Ovary (tissue), 3 donors: ENCODE measurements at regions not wholly inside any gene's neighbourhood (a gene's known extent, or its start where the extent isn't known, plus 50 kb on each side); places are given as distances from the start of the nearest gene placed in this dataset.

Experiments
- POLR2A ChIP-seq: fragments of 450-650 bp; IDR thresholded peaks from one replicate; pipeline ENCODE4 v1.6.1; 2017; ENCODE audit warnings: antibody characterized with exemption, mild to moderate bottlenecking, moderate library complexity
- TF ChIP-seq, protein P1 (sequence below), 3 donors: fragments of 450-650 bp in 2 of 3; fragments of 200-600 bp in 1 of 3; IDR thresholded peaks; one replicate each; pipeline versions ENCODE4 v1.5.1 to v1.8.0; 2016 to 2022; ENCODE audit warnings: antibody characterized with exemption in 3 of 3, mild to moderate bottlenecking in 1 of 3
- donor health status: DM: no; HTN: no; CAD: no.

DNA sequence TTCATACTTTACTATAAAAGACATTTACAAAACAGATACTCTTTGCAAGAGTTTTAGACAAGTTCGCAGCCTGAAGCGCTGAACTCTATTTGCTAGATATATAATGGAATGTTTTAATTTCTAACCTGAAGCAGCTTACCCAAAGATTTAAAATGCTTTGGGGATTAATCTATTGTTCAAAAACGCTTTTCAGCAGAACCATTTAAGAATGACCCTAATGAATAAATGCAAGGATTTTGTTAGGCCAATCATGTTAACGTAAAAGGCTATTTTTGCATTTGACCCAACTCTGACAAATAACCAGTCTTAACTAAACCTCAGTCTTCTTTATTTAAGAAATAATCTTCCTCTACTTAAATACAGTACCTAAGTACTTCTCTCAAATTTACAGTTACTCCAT, 406.7 kb upstream of the POT1 start:
- TF ChIP-seq, protein P1, sequence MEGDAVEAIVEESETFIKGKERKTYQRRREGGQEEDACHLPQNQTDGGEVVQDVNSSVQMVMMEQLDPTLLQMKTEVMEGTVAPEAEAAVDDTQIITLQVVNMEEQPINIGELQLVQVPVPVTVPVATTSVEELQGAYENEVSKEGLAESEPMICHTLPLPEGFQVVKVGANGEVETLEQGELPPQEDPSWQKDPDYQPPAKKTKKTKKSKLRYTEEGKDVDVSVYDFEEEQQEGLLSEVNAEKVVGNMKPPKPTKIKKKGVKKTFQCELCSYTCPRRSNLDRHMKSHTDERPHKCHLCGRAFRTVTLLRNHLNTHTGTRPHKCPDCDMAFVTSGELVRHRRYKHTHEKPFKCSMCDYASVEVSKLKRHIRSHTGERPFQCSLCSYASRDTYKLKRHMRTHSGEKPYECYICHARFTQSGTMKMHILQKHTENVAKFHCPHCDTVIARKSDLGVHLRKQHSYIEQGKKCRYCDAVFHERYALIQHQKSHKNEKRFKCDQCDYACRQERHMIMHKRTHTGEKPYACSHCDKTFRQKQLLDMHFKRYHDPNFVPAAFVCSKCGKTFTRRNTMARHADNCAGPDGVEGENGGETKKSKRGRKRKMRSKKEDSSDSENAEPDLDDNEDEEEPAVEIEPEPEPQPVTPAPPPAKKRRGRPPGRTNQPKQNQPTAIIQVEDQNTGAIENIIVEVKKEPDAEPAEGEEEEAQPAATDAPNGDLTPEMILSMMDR (IDR thresholded peaks at IDR 0.05) = no peak
- TF ChIP-seq POLR2A = no peak
